ENCODE measurements at regions not wholly inside any gene's neighbourhood (a gene's known extent, or its start where the extent isn't known, plus 50 kb on each side); places are given as distances from the start of the nearest gene placed in this dataset.

DNA sequence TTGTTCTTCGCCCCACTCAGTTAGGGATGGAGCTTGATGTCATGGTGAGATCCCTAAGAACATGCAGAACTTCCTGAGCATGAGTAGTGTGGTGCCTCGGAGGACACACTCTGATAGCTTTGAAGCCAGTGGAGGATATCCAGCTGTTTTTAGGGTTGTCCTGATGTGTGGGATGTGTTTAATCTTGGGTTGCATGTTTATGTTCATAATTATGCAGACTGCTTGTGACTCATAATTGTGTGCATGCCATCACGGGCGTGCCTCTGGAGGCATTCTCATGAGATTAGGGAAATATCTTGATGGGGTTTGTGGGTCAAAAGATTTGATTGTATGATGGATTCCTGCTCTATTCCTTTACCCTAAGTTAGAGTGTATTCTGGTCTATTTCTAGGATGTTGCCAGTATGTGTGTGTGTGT, 267.4 kb upstream of the PELI2 start:
- CTCF ChIA-PET, result interaction anchor here (1.5 kb wide), 1 partner anchor 623 kb away, joined by 3 read pairs; no protein-coding TSS in a partner anchor
- Mint-ChIP-seq H3K27ac (no peak overlapping the region), H3K4me1 (no peaks in the 10 kb centered on the region), H3K4me3 (no peak overlapping the region), H3K9me3 (ENCODE audit: insufficient read depth) (no peaks in the 10 kb centered on the region), H3K27me3 (no peaks in the 10 kb centered on the region)
- Histone ChIP-seq H3K4me1 (ENCODE audit: control insufficient read depth in 2 of 2, insufficient read depth in 2 of 2, low read length in 2 of 2) (no peaks in the 10 kb centered on the region), H3K27ac (ENCODE audit: low read length in 2 of 2) (no peak overlapping the region), H2AFZ (ENCODE audit: insufficient read depth, low read depth, low read length, poor library complexity, severe bottlenecking) (no peak overlapping the region), H3K9ac (ENCODE audit: low read length) (no peak overlapping the region), H3K36me3 (replicated peaks in 1 of 2; ENCODE audit: control extremely low read depth in 1 of 2, control insufficient read depth in 1 of 2, extremely low read depth in 1 of 2, insufficient read depth in 2 of 2, low read length in 1 of 2) (no peaks in the 10 kb centered on the region), H3K4me3 (ENCODE audit: control extremely low read depth in 1 of 5, extremely low read depth in 1 of 5, insufficient read depth in 1 of 5, low read depth in 2 of 5, low read length in 4 of 5) (no peak overlapping the region), H3K4me2 (replicated peaks; ENCODE audit: low read depth, low read length, poor library complexity, severe bottlenecking) (no peak overlapping the region), H3K79me2 (ENCODE audit: control insufficient read depth, insufficient read depth, low read length) (no peaks in the 10 kb centered on the region), H3K9me3 (ENCODE audit: control extremely low read depth in 1 of 3, control insufficient read depth in 2 of 3, insufficient read depth in 1 of 3, low read length in 2 of 3) (peaks cover 0 to 2% (median under 1%) of the 10 kb centered on the region in 3 donors), H4K20me1 (ENCODE audit: control insufficient read depth, insufficient read depth, low read length, poor library complexity, severe bottlenecking) (no peaks in the 10 kb centered on the region), H3K27me3 (replicated peaks in 1 of 4; ENCODE audit: control extremely low read depth in 1 of 4, control insufficient read depth in 3 of 4, insufficient read depth in 4 of 4, low read length in 3 of 4) (no peaks in the 10 kb centered on the region)
- DNase-seq (no peak), ATAC-seq (ENCODE audit: low read depth) (no peak)
- TF ChIP-seq, protein P1, sequence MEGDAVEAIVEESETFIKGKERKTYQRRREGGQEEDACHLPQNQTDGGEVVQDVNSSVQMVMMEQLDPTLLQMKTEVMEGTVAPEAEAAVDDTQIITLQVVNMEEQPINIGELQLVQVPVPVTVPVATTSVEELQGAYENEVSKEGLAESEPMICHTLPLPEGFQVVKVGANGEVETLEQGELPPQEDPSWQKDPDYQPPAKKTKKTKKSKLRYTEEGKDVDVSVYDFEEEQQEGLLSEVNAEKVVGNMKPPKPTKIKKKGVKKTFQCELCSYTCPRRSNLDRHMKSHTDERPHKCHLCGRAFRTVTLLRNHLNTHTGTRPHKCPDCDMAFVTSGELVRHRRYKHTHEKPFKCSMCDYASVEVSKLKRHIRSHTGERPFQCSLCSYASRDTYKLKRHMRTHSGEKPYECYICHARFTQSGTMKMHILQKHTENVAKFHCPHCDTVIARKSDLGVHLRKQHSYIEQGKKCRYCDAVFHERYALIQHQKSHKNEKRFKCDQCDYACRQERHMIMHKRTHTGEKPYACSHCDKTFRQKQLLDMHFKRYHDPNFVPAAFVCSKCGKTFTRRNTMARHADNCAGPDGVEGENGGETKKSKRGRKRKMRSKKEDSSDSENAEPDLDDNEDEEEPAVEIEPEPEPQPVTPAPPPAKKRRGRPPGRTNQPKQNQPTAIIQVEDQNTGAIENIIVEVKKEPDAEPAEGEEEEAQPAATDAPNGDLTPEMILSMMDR (IDR thresholded peaks at IDR 0.05), result no peak
- TF ChIP-seq EZH2 (IDR thresholded peaks at IDR 0.05; ENCODE audit: borderline replicate concordance, insufficient read depth, low read depth, low read length, poor library complexity, severe bottlenecking), result no peak
- POLR2A ChIA-PET, result no interaction called here
- intact Hi-C loops (cut with micrococcal nuclease), result no loop called here
- WGBS (ENCODE audit: insufficient coverage), result 91% methylated on average over 4 of the region's 4 CpGs

DNA sequence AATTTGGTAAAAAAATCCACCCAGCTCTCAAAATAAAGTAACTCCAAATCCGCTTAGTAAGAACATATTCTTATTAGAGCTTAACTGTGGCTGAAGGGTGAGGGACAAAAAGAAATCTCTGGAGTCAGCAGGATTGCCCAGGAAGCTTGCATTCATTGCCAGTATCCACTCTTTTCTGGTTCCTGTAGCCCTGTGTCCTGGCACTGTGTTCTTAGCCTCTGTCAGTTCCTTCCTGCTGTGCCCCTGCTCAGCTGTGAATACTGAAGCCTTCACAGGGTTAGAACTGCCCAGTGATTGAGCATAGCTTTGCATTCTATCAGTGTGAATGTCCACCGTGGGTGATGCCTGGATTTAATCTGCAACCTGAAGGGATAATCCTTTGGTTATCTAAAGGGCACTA, 266.9 kb upstream of the PELI2 start:
- Histone ChIP-seq H3K9ac (ENCODE audit: low read length) (no peak overlapping the region), H3K36me3 (replicated peaks in 1 of 2; ENCODE audit: control extremely low read depth in 1 of 2, control insufficient read depth in 1 of 2, extremely low read depth in 1 of 2, insufficient read depth in 2 of 2, low read length in 1 of 2) (no peaks in the 10 kb centered on the region), H3K4me2 (replicated peaks; ENCODE audit: low read depth, low read length, poor library complexity, severe bottlenecking) (no peak overlapping the region), H3K79me2 (ENCODE audit: control insufficient read depth, insufficient read depth, low read length) (no peaks in the 10 kb centered on the region), H3K27ac (ENCODE audit: low read length in 2 of 2) (no peak overlapping the region), H4K20me1 (ENCODE audit: control insufficient read depth, insufficient read depth, low read length, poor library complexity, severe bottlenecking) (no peaks in the 10 kb centered on the region), H3K27me3 (replicated peaks in 1 of 4; ENCODE audit: control extremely low read depth in 1 of 4, control insufficient read depth in 3 of 4, insufficient read depth in 4 of 4, low read length in 3 of 4) (no peaks in the 10 kb centered on the region), H2AFZ (ENCODE audit: insufficient read depth, low read depth, low read length, poor library complexity, severe bottlenecking) (no peak overlapping the region), H3K9me3 (ENCODE audit: control extremely low read depth in 1 of 3, control insufficient read depth in 2 of 3, insufficient read depth in 1 of 3, low read length in 2 of 3) (peaks cover 0 to 2% (median 1%) of the 10 kb centered on the region in 3 donors), H3K4me3 (ENCODE audit: control extremely low read depth in 1 of 5, extremely low read depth in 1 of 5, insufficient read depth in 1 of 5, low read depth in 2 of 5, low read length in 4 of 5) (no peak overlapping the region), H3K4me1 (ENCODE audit: control insufficient read depth in 2 of 2, insufficient read depth in 2 of 2, low read length in 2 of 2) (no peaks in the 10 kb centered on the region)
- ChIA-PET POLR2A (no interaction called here), CTCF (interaction anchor here (1.5 kb wide), 1 partner anchor 622 kb away, joined by 3 read pairs; no protein-coding TSS in a partner anchor)
- Mint-ChIP-seq H3K4me1 (no peaks in the 10 kb centered on the region), H3K4me3 (no peak overlapping the region), H3K9me3 (ENCODE audit: insufficient read depth) (no peaks in the 10 kb centered on the region), H3K27me3 (no peaks in the 10 kb centered on the region), H3K27ac (no peak overlapping the region)
- no peak for TF ChIP-seq EZH2 (IDR thresholded peaks at IDR 0.05; ENCODE audit: borderline replicate concordance, insufficient read depth, low read depth, low read length, poor library complexity, severe bottlenecking)
- TF ChIP-seq, protein P1 (IDR thresholded peaks at IDR 0.05), result no peak
- ATAC-seq (ENCODE audit: low read depth) (no peak), DNase-seq (no peak)
- 100% methylated on average over 1 of the region's 2 CpGs for WGBS (ENCODE audit: insufficient coverage)
- intact Hi-C loops (cut with micrococcal nuclease), result no loop called here

All from B cell (primary cell).